NCI-H345 treated with DMSO at 0.1 percent for 48 hours (cell line): ENCODE measurements at regions not wholly inside any gene's neighbourhood (a gene's known extent, or its start where the extent isn't known, plus 50 kb on each side); places are given as distances from the start of the nearest gene placed in this dataset.

Experiments
- DNase-seq: peaks from one replicate; lab custom pipeline; 2025; ENCODE audit not compliant: unreplicated experiment; lab: John Stamatoyannopoulos, UW

GRCh38 chr18:45557779-45558178, 57.5 kb upstream of the SLC14A2 start:
- no peak for DNase-seq

- DNase-seq, result no peak
Measured at GRCh38 chr18:45559258-45559657, 56.0 kb upstream of the SLC14A2 start.

GRCh38 chr18:45560870-45561269, 54.4 kb upstream of the SLC14A2 start:
- DNase-seq, result no peak

GRCh38 chr18:45562567-45563479, 52.5 kb upstream of the SLC14A2 start:
- DNase-seq, result no peak

DNA sequence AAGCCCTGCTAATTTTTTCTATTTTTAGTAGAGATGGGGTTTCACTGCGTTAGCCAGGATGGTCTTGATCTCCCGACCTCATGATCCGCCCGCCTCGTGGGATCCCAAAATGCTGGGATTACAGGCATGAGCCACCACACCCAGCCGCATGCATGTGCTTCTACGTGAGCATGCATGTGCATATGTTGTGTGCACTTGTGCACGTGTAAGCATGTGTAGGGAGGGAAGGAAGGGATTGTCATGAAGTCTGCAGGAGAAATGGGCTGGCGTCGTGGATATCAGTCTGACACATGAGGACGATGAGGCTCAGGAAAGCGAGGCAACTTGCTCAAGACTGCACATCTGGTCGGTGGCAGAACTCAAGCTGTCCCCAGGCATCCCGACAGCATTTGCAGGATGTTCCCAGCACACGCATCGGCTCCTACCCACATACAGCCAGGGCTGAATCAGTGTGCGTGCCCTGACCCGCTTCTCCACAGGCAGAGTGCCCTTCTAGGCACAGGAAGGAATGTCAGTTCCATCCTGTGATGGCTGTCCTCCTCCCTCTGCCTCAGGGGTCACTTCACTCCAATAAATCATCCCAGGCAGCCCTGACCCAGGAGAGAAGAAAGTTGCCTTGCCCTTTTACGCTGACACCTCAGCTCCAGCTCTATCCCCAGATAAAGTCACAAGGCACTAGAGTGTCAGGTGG, 49.9 kb upstream of the SLC14A2 start:
- no peak for DNase-seq
